ENCODE measurements at regions not wholly inside any gene's neighbourhood (a gene's known extent, or its start where the extent isn't known, plus 50 kb on each side); places are given as distances from the start of the nearest gene placed in this dataset.
"Not testable (repeated sequence)": the region's sequence is repeated elsewhere in the genome, so short reads cannot be mapped to it uniquely, and the experiment has no call there.

- not testable (repeated sequence) for DNase-seq (ENCODE audit: low read depth)
Measured at GRCh38 chr11:115967203-115967602, 463.0 kb upstream of the CADM1 start.

- no peak for DNase-seq (ENCODE audit: low read depth)
Measured at GRCh38 chr11:115965767-115966504, 461.7 kb upstream of the CADM1 start.

- DNase-seq (ENCODE audit: low read depth), result no peak
Measured at GRCh38 chr11:115964091-115964490, 459.9 kb upstream of the CADM1 start.

DNA sequence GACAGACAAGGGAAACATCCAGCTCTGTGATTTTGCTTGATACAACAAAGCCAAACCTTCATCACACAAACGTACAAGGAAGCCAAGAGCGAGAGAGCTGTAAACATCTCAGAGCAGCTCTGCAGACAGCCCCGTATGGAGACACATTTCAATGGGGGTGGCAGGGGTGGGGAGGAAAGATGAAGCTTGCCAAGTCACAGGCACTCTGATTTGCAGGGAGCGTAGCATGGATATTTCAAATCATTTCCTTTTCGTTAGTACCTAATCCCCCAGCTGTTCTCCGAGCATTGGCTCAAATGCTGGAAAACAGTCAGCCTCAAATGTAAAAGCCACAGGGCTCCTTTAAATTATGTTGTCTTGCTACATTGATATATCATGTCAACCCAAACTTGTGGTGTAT, 458.9 kb upstream of the CADM1 start:
- DNase-seq (ENCODE audit: low read depth), result no peak

GRCh38 chr11:115961159-115962003, 457.2 kb upstream of the CADM1 start:
- DNase-seq (ENCODE audit: low read depth), result no peak

DNA sequence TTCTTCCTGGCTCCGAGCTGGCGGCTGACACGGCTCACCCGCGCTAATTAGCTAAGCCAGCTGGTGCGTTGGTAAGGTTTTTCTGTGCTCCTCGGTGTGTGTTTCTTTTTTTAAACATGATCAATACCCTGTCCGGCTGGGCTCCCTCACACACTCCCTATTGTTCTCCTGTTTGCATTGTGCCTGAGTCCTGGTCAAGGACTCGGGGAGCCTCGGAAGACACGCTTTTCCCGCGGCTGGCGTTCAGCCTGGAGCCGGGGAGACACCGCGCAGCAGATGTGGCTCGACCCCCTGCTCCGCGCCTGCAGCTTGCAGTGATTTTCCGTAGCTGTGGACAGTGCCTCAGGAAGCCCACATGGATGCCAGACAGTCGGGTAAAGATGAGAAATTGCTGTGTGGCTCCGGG, 454.9 kb upstream of the CADM1 start:
- DNase-seq (ENCODE audit: low read depth), result no peak

DNA sequence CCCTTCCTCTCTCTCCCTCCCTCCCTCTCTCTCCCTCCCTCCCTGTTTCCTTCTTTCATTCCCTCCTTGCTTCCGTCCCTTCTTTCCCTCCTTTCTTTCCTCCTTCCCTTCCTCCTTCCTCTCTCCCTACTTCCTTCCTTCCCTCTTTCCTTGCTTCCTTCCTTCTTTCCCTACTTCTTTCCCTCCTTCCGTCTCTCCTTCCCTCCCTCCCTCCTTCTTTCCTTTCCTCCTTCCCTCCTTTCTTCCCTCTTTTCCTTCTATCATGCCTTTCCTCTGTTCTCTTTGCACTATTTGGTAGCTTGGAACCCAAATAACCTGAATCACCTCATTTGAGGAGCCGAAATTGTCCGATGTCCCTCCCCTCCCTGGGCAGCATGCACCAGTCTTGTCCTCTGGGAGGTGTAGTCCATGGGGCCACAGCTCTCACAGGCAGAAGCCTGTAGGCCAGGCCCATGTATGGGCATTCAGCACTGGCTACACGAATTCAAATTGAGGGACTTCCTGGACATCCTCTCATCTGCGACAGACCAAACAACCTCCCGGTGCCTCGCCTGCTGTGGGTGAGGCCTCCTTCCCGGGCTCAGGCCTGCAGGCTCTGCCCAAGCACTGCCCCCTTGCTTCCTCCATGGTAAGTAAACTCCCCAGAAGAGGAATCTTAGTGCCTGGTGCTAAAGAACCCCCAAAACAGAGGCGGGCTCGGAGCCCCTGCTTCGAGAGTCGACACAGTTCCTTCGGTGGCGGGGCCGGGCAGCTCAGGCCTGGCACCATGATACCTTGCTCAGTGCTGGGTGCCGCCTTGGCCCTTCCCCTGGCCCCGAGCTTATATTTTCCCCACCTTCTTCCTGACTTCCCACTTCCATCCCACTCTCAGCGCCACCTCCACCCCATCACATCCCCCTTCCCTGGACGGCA, 454.1 kb upstream of the CADM1 start:
- no peak for DNase-seq (ENCODE audit: low read depth)

DNA sequence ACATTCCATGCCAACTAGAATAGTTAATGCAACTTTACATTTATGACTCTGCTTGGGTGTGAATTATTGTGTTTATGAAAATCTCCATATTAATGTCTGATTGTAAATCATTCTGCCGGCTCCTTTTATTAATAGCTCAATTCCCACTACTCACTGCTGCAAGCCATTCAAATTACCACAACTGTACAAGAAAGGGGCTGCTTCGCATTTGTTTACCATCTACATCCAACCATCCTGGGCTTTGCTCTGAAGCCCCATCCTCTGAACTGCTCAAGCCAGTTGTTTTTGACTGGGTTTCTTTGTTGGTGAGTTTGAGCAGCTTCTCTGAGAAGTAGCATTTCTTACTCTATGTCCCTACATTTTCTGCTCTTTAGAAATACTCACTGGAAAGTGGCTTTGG, 451.6 kb upstream of the CADM1 start:
- no peak for DNase-seq (ENCODE audit: low read depth)

- DNase-seq (ENCODE audit: low read depth), result no peak
Measured at GRCh38 chr11:115950660-115951059, 446.4 kb upstream of the CADM1 start.

DNA sequence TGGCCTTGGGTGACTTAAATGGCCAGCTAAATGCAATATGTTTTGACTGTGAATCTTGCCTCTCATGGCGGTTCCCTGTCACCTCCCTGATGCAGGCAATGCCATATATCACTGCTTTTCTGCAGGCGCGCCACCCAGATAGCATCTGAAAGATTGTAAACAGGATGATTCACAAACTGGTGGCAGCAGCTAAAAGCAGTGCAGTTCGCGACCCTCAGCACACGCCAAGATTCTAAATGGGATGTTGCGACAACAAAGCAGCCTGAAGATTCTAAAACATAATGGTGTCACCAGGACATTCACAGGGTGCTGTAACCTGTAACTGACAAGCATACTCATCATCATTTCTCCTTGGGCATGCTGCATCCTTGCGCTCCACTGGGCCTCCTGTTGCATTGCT, 440.4 kb upstream of the CADM1 start:
- no peak for DNase-seq (ENCODE audit: low read depth)

DNA sequence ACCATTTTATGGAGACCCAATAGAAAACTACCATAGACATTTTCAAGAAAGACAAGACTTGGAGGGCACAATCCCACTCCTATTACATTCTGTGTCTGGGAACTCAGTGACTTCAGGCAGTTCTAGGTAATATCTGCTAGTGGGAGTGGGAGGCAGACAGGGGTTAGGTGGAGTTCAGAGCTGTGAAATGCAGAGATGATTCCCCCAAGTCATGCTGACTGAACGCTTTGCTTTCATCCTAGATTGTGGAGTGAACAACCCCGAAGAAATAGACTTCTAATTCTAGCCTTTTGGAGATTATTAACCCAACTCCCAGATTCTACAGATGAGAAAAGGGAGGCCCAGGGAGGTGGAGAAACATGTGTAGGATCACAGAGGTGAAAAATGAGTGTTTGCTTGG, 437.8 kb upstream of the CADM1 start:
- DNase-seq (ENCODE audit: low read depth), result no peak

DNA sequence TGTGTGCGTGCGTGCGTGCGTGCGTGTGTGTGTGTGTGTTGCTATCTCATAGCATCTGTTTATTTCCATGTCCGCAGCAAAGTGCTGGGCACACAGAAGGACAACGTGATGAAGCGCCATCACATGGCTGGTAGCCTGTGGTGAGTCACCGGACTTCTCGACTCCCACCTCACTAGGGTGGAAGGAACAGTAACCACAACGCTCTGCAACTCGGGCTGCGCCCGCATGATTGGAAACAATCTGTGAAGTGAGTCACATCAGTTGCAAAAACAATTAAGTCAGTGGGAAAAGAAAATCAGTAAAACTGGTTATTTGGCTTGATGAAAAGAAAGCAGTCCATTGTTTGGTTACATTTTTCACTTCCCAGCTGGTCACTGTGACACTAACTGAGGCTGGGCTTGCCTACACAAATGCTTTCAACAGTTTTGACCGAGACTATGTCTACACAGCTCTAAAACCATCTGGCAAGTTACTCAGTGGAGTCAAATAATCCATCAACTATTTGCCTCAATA, 437.3 kb upstream of the CADM1 start:
- DNase-seq (ENCODE audit: low read depth), result no peak

DNA sequence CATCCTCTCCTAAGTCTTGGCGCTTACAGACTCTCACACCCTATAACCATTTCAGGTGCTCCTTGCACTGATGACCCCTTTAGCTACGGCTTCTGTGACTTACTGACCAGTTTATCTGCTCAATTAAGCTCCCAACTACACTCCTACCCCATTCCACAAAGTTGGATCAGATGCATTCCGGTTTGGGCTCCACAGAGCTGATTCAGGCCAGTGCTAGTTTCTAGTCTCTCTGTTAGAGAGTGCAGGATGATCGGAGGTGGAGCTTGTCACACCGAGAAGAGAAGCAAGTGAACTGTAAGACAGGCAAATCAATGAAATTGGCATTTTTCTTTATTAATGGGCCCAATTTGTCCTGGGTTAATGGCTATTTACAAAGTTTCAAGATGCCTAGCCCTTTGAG, 436.8 kb upstream of the CADM1 start:
- no peak for DNase-seq (ENCODE audit: low read depth)

GRCh38 chr11:115939731-115940421, 435.7 kb upstream of the CADM1 start:
- DNase-seq (ENCODE audit: low read depth), result no peak

DNA sequence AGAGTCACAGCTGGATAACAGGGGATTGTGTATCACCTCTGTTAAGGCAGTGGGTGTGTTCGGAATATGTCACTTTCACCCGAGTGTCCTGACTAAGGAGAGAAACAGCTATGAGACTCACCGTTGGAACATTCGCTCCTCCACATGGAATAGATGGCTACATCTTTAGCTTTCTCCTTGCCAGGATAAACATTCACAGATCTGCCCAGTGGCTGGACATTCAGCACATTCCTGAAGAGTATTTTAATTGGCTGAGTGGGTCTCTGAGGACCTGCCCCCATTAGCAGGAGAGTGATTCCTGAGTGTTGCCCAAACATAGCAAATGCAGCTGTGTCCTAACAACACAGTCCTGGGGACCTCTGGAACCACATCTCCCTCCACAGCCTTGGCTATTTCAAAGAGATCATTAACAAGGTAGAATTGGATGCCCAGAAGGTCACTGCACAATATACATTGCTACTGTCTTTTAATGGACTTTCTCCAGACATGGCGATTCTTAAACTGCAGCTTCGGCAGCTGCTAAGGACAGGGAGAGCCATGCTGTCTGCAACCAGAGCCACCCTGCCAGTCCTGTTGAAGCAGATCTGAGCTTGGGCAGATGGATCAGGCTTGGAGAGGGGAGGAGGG, 435.0 kb upstream of the CADM1 start:
- no peak for DNase-seq (ENCODE audit: low read depth)

- no peak for DNase-seq (ENCODE audit: low read depth)
Measured at GRCh38 chr11:115933564-115933963, 429.3 kb upstream of the CADM1 start.

DNA sequence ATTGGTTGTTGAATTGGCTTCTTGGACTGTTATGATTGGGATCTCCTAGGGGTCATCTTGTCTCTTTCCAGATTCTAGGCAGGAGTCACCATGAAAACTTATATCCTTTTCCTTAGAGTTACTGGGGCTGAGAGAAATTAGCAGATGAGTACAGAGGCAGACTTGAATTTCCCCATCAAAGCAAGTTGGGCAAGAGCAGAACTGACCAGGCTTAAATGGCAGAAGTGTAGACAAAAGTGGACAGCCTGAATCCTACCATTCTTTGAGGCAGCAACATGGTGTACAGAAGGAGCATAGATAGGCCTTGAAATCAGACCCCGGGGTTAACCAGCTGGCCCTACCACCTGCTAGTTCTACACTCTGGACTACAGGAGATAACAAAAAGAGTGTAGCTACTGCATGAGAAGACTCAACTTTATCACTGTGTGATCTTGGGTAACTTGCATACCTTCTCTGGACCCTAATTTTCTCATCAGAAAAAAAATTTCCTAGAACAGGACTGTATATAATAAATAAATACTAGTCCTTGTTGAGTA, 427.4 kb upstream of the CADM1 start:
- no peak for DNase-seq (ENCODE audit: low read depth)

DNA sequence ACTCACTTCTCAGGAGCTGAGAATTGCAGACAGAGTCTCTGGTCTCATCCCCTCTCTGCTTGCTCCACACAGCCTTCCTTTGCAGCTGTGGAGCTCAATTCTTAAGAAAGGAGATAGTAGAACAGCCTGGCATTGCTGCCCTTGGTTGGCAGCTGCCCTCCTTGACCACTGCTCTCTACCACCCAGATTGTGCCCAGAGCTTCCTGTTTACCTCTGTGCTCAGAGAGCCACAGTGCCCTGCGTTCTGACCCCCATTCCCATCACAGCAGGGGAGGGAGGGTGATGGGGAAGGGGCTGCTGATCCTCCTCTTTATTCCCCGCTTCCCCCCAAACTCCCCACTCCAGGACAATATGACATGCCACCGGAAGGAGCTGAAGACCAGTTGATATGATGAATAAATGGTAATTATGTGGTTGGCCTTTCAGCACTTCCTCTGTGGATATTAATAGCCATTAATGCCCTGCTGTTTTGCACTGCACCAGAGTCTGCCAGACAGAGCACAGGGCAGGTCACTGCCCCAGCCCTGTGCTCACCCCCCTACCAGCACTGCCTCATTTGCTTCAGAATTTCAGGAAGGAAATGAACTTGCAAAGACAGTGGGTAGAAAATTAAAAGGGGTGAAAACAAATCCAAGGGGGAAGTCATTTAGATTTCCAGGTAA, 426.8 kb upstream of the CADM1 start:
- DNase-seq (ENCODE audit: low read depth), result no peak

GRCh38 chr11:115930291-115930690, 426.1 kb upstream of the CADM1 start:
- DNase-seq (ENCODE audit: low read depth), result no peak

DNA sequence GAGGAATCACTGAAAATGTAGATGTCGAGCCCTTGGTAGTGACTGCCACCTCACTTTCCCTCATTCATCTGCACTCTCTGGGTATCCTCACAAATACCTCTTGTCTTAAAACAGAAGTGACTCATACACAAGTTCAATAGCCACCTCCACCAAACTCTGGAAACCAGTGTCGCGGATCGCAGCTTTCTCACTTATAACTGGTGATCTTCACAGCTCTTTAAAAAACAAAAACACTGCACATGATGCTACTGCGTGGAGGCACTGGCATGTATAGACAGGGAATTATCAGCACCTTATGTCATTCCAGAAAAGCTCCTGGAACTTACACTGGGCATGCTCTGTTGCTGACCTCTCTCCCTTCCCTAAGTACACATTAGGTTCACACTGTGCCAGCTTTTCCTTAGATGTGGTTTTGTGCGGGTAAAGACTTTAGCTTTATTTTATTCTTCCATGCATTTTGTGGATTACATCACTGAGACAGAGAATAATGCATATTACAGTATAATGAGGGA, 425.5 kb upstream of the CADM1 start:
- no peak for DNase-seq (ENCODE audit: low read depth)
